ENCODE measurements at regions not wholly inside any gene's neighbourhood (a gene's known extent, or its start where the extent isn't known, plus 50 kb on each side); places are given as distances from the start of the nearest gene placed in this dataset.

DNA sequence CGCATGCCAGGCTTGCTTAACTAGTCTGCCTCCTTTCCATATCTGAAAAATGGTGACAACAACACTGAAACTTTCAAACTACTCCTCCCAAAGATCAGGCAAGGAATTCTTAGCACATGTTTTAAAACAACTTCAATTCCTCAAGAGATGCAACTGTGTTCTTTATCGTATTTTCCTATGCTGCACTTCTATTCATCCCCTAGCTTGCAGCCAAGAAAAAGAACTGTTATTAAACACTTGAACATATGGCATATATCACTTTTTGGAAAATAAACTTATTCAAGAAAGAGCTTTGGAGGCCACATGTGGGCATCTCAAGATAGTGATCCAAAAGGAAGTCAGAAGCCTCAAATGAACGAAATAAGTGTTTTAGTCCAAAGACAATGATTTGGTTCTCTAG, 75.6 kb upstream of the STAM2 start:
- TF ChIP-seq, protein P1, sequence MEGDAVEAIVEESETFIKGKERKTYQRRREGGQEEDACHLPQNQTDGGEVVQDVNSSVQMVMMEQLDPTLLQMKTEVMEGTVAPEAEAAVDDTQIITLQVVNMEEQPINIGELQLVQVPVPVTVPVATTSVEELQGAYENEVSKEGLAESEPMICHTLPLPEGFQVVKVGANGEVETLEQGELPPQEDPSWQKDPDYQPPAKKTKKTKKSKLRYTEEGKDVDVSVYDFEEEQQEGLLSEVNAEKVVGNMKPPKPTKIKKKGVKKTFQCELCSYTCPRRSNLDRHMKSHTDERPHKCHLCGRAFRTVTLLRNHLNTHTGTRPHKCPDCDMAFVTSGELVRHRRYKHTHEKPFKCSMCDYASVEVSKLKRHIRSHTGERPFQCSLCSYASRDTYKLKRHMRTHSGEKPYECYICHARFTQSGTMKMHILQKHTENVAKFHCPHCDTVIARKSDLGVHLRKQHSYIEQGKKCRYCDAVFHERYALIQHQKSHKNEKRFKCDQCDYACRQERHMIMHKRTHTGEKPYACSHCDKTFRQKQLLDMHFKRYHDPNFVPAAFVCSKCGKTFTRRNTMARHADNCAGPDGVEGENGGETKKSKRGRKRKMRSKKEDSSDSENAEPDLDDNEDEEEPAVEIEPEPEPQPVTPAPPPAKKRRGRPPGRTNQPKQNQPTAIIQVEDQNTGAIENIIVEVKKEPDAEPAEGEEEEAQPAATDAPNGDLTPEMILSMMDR (IDR thresholded peaks at IDR 0.05), result no peak
- TF ChIP-seq POLR2A (IDR thresholded peaks at IDR 0.05) (no peak), POLR2AphosphoS5 (IDR thresholded peaks at IDR 0.05) (no peak)
